HG03432 (cell line): ENCODE measurements at regions not wholly inside any gene's neighbourhood (a gene's known extent, or its start where the extent isn't known, plus 50 kb on each side); places are given as distances from the start of the nearest gene placed in this dataset.
"Not testable (repeated sequence)": the region's sequence is repeated elsewhere in the genome, so short reads cannot be mapped to it uniquely, and the experiment has no call there.

Source experiments
- ATAC-seq: cut with Tn5 transposase; IDR thresholded peaks from one replicate; pipeline ENCODE4 v1.9.1; 2021; ENCODE audit warnings: mild to moderate bottlenecking, moderate library complexity; ENCODE audit not compliant: unreplicated experiment

DNA sequence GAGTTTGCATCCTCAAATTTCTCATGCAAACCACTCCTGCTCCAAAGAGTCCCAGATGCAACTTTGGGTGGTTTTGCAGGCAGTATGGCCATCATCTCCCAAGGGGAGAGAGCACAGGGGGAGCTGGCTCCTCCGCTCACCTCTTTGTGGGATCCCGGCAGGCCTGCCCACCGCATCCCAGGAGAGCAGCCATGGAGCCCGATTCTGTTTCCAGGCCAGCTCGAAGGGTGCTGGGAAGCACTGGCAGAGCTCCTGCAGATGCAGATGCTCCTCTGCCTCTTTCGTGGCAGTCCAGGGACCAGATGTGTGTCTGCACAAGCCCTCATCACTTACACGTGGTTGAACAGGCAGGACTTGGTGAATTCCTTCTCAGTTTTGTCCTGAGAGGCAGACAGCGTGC lies 239.3 kb upstream of the SGCG start:
- not testable (repeated sequence) for ATAC-seq

DNA sequence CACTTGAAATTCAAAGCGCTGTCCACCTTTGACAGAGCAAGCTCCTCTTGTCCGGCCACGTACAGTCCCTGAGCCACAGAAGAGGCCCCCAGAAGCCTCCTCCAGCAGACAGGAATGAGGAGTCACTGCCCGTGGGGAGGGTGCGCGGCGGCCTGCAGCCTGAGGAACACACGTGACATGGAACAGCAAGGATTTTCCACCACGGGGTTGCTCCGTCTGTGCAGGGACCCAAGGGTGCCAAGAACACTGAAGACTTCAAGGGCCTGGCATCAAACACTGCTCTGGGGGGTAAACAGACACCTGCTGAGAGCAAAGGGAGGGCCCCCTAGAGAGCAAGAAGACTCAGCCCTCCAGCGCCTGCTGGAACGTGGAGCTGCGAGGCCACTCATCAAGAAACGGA lies 237.9 kb upstream of the SGCG start:
- not testable (repeated sequence) for ATAC-seq

DNA sequence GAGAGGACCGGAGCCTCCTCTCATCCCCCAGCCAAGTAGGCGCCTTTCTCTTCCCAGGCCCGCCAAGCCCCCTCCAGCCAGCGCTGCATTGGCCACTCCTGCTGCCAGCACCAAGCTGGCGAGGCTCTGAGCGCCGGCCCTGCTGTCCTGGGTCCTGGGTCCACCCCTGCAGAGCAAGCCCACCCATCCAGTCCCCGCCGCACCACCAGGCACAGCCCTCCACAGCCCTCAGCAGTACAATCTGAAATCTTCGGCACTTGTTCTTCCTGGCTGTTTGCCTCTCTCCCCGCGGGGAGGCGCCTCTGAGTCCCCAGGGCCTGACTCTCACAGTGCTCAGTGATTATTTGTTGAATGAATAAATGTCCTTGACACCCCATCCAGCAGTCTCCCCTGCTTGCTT lies 236.4 kb upstream of the SGCG start:
- no peak for ATAC-seq

DNA sequence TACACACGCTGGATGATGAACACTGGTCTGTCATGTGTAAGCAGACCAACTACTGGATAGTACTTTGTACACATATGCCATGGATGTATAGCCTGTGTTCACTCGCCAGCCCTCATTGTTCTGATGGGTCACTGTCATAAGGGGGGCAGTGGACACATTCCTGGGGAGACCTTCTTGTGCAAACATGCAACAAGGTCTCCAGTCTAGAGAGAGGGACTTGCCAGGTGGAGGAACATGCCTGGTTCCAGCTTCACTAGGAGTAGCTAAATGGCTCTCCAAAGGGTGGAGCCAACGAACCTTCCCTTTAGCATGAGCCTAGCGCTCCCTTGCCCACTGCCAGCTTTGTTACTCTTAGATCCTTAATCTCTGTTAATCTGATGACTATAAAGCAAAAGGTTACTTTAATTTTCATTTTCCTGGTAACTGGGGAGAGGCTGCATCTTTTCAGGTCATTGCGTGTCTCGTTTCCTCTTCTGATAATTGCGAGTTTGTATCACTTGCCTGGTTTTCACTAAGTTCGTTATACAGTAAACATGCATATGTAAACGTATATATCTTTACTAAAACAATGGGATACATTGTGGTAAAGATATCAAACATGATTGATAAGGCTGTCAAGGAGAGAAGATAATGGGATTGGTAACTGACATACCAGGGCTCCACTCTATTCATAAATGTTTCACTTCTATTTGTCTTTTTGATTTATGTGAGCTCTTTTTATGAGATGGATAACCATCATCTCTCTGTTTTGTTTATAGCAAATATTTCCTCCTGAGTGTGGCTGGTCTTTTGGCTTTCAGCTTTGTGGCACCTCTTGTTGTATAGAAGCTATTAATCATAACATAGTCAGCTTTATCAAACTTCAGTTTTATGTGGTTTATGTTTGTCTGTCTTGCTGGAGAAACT lies 235.2 kb upstream of the SGCG start:
- no peak for ATAC-seq

DNA sequence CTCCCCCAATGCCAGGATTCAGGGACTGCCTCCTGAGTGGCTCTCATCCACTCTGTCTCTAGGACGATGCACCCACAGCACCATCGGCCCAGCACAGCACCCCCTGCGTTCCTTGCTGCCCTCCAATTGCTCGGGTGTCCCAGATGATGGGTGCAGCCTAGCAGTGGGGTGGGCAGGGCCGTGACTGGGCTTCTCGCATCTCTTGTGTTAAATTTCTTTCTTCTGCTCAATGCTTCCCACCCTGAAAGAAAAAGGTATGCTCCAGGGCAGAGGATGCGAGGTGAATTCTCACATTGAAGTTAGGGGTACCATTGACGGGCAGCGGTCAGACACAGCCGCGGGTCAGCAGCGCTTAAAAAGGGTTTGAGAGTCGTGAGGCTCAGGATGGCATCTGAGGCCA lies 232.4 kb upstream of the SGCG start:
- ATAC-seq, result no peak

DNA sequence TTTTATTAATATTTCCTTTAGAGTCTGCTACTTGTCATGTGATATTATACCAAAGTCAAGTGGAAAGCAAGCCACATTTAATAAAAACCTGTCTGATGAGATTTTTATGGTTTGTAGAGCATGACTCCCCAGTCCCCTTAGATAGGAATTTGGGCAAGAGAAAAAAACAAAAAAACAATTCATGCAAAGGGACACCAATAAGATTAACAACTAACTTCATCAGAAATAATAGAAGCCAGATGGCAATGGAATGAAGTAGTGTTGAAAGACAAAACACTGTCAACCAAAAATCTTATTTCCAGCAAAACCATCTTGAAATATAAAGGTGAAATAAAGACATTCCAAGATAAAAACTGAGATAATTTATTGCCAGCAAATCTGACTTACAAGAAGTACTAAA lies 228.8 kb upstream of the SGCG start:
- ATAC-seq, result not testable (repeated sequence)

DNA sequence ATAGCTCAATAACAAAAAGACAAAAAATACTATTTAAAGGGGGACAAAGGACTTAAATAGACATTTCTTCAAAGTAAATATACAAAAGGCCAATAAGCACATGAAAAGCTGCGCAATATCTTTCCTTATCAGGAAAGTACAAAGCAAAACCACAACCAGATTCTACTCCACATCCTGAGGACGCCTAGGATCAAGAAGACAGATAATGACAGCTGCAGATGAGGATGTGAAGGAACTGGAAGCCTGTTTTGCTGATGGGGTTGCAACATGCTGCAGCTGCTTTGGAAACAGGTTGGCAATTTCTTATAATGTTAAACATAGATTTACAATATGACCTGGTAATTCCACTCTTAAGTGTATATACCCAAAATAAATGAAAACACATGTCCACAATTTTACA lies 225.6 kb upstream of the SGCG start:
- not testable (repeated sequence) for ATAC-seq

DNA sequence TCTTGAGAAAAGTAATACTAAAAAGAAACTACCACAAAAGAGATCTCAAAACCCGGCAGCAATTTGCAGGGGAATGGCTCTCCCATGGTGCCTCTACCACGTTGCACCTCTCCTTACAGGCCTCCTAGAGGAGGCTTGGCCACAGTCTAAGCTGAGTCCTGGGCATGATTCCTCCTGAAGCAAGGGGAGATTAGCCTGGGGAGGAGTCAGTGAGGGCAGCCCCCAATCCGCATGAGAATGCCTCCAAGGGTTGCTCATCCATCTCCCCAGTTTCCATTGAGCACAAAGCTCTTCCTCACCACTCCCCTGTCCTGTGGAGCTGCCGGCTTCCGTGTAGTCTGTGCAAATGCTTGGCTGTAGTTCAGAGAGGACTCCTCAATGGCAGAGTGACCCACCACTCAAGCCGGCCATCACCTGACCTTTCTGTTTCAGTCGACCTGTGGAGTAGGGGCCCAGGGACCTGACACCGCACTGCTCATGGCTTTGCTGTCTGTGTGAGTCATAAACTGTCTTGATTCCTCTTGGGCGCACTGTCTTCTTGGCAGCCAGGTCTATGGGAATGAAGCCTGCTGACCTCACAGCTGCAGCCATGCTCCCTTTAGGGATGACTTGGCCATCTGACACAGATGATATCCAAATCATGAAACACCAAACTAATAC lies 224.2 kb upstream of the SGCG start:
- not testable (repeated sequence) for ATAC-seq

DNA sequence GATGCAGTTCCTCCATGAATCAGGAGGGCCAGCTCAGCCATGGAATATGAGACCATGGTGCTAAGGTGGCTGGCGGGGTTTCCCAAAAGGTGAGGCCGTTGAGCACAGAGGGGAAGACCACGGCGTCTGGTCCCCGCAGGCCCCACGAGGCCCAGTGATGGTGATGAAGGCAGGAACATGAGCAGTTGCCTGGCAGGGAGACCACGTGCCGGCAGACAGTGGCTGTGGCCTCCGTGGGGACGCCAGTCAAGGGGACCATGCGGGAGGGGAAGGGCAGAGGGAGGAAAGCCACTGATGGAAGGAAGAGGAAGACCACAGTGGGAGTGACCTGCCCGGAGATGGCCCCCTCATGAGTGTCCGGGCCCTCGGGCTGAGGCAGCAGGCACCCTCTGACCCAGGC lies 220.9 kb upstream of the SGCG start:
- ATAC-seq, result not testable (repeated sequence)

DNA sequence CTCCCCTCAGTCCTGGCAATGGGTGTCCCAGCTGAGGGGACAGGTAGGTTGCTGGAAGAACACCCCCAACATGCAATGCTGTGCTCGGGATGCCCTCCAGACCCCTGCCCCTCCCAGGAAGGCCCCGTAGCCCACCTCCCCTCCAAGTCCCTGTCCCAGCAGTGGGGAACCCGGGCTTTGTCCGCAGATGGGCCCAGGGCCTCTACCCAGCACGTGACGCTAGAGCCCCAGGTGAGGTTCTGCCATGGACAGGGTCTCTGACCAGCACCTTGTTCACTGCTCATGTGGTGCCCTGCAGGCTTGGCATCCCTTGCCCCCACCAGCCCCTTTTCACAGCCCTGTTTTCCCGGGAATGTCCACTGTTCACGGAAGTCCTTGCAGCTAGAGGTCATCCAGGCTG lies 220.0 kb upstream of the SGCG start:
- ATAC-seq, result no peak

DNA sequence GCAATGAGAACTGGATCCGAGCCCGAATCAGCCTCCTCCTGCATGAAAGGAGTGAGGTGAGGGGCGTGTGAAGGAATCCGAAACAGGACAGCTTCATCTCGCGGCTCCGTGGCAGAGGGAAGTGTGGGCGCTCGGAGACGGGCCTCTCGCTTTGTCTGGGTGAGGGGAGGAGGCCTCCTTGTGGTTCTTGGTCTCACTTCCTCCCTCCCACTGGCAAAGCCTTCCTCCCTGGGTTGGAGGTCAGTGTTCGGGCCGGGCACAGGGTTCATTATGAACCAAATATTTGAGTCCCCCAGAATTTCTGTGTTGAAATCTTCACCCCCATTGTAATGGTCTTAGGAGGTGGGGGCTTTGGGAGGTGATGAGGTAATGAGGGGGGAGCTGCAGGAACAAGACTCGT lies 219.4 kb upstream of the SGCG start:
- ATAC-seq, result not testable (repeated sequence)

DNA sequence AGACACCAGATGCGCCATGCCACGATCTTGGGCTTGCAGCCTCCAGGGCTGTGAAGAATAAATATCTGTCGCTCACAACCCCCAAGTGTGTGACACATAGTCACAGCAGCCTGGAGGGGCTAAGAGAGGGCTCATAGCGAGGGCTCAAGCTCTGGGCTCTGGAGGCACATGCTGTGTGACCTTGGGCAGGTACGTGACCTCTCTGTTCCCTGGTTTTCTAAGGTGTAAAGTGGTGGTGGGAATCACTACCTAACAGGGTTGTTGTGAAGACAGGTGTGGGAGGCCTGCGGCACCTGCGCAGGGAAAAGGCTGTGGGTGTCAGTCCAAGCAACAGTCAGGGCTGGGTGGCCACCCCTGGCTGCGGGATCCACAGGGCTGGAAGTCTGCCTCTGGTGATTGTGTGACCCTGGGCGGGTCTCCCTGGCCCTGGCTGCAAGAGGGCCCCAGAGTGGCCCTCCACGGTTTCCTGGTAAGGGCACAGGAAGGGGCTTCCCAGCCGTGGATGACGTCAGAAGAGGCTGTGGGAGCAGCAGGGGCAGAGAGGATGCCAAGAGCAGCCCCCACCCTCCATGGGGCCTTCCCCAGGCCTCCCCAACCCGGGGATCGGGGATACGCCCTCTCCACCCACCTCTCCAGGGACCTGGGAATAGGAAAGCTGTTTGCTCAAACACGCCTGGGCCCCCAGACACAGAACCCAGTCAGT lies 218.8 kb upstream of the SGCG start:
- ATAC-seq, result no peak

DNA sequence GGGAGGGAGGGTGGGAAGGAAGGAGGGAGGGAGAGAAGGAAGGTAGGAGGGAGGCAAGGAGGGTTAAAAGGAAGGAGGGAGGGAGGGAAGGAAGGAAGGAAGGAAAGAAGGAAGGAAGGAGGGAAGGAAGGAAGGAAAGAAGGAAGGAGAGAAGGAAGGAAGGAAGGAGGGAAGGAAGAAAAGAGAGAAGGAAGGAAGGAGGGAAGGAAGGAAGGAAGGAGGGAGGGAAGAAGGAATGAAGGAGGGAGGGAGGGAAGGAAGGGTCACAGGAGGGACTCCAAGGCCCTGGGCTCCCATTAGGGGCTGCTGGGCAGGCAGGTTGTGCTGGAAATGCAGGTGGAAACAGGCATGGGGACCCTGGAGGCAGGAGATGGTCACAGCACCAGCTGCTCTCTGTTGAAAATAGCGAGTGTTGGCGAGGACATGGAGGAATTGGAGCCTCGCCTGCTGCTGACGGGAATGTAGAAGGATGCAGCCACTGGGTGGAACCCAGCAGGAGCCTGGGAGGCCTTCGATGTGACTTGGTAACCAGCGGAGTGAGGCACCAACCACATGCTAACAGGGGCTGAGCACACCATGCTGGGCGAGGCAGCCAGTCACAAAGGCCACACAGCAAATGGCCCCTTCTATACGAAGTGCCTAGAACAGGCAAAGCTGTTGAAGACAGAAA lies 217.3 kb upstream of the SGCG start:
- not testable (repeated sequence) for ATAC-seq

DNA sequence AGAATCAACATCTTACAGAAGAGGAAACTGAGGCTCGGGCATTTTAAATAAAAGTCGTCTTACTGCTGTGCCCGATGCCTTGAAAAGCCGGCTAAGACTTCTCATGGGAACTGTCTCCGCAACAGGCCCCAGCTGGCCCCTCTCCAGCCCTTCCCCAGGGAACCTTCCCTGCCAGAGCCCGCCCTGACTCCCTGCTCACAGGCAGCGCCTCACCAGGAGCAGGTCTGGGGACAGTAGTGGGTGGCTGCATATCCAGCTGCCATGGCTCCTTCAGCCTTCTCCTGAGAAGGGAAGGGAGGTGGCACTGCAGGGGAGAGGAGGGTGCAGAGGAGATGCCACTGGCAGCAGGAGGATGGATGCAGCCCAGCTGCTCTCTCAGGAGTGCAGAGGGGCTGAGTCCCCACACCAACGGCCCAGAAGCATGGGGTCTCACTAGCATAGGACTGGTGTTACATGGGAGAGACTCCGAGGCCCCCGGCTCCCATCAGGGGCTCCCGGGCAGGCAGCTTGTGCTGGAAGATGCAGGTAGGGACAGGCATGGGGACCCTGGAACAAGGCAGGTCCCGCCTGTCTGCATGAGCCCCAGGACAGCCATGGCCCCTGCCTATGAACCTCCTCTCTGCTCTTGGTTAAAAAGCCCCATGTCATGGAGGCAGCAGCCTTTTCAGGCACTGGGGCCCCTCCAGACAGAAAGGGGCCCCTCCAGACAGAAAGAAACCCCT lies 216.4 kb upstream of the SGCG start:
- ATAC-seq, result no peak

DNA sequence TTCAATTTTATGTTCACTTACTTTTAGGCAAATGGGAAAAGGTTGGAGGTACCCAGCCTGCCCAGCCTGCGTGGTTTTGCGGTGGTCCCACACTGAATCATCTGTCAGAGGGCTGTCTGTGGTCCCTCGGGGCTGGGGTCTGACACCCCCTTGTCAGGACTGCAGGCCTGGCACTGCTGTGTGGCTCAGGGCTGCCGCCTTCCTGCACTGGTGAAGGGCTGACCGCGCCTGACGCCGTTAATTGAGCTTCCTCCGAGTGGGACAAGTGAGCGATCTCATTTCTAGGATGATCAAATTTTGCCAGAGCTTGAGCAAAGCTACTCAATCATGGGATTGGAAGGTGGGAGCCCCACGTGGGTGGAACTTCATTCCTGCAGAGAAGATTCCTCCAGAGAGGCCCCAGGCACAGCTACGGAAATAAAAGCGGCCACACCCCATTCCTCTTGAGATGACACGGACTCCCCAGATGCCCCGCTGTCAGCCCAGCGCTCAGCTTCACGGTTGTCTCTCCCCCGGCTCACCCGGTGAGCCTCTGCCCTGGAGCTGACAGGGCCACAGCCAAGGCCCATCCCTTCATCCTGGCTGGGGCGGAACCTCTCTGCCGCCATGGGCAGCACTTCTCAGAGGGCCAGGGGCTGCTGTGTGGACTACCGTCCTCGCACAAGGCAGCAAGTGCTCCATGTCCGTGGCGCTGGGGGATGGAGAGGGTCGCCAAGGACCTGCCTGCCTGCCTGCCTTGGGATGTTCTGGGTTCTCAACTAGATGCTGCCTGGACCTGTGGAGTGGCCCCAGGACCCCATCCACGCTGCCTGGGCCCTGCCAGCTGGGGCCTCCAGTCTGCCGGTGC lies 215.5 kb upstream of the SGCG start:
- not testable (repeated sequence) for ATAC-seq

DNA sequence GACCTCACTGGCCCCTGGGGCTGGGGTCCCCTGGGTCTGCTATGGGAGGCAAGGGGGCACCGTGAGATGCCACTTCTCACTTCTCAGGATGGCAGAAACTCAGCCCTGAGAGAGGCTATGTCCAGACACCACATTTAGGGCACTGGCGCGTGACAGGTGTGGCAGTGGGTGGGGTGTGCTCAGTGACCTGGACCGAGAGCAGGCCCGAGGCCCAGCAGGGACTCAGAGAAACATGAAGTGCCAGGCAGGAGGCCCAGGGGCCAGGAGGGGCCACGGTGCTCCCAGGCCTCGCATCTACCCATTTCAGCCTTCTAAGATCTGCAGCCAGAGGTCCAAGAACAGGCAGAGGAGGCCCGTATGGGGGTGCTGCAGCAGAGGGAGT lies 214.9 kb upstream of the SGCG start:
- not testable (repeated sequence) for ATAC-seq

DNA sequence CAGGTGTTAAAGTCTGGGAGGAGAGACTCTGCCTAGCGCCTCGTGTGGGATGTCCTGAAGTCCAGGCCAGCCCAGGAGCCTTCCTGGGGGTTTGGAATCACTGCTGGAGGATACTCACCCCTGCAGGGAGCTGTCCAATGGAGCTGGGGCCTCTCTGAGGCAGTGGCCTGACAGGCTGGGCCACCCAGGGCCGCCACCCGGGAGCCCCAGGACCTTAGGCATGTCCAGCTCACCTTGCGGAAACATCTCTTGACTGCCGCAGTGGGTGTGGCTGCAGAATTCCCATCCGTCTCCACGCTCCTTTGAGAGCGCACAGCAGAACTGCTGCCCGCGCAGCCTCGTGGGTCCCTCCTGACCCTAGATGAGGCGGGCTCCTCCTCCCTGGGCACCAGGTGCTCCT lies 214.0 kb upstream of the SGCG start:
- not testable (repeated sequence) for ATAC-seq

DNA sequence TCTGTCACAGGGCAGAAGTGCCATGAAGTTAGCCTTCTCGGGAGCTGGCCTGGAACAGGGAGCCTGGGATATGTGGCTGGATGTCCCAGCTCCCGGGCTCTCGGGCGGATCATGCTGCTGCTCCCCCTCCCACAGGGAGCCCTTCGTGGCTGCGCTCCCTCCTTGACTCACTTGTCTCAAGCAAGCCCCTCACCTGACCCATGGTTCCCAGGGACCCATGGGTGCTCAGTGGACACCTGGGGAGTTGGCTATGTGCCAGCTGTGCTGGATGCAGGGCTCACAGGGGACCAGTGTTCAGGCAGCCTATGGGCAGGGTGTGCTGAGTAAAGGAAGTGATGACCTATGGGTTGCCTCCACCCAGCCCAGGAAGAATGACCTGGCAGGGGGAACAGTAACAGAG lies 213.1 kb upstream of the SGCG start:
- ATAC-seq, result no peak

DNA sequence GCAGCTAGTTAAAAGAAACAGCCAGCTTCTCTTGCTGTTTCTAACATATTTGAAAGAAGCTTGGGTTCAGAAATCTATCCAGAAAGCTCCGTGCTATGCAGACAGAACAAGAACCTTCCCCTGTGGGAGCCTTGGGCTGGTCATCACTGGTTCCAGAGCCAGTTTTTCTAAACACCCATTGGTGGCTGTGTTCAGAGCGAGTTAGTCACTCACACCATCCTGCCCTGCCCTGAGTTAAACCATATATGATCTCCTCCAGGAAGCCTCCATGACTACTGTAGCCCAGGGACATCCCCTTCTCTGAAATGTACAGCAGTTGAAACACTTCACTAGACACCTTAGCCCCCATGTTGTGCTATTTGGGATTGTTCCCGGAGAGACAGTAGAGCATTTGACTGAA lies 200.8 kb upstream of the SGCG start:
- no peak for ATAC-seq

DNA sequence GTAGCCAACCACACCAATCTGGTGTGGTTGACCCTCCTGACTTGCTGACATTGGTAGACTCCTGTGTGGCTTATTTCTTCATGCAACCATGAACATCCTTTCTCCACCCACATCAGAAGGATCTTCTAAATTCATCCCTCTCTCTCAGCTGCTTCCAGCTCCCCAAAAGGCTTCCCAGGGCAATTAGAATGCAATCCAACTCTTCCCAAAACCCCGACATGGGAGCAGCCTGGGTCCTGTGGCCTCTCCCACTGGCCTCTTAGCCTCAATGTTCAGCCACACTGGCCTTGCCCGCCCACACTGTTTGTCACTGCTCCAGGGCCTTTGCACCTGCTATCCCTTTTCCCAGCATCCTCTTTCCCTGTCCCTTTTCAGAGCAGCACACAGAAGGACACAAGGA lies 199.8 kb upstream of the SGCG start:
- no peak for ATAC-seq
